Cardiac muscle cell (in vitro differentiated cells and primary cell): ENCODE measurements at regions not wholly inside any gene's neighbourhood (a gene's known extent, or its start where the extent isn't known, plus 50 kb on each side); places are given as distances from the start of the nearest gene placed in this dataset.
A peak's percentile ranks its signal among the peaks of the same experiment; 100 is the strongest.

ENCODE experiments used
- DNase-seq, 2 donors: peaks; one replicate each; pipeline versions ENCODE4 v3.0.0 to v3.0.0-alpha.2; 2010 to 2017; ENCODE audit warnings: low read depth in 1 of 2, low spot score in 1 of 2
- H3K27ac ChIP-seq: fragments of 200-600 bp; sonication (generic); 2 replicates; pipeline ENCODE4 v1.5.1; 2016
- H3K27me3 ChIP-seq: fragments of 200-600 bp; sonication (generic); 2 replicates; pipeline ENCODE4 v1.6.0; 2016; ENCODE audit warnings: control low read depth
- H3K36me3 ChIP-seq: fragments of 200-600 bp; sonication (generic); 2 replicates; pipeline ENCODE4 v1.5.1; 2016; ENCODE audit warnings: control low read depth
- H3K4me1 ChIP-seq: fragments of 200-600 bp; sonication (generic); 2 replicates; pipeline ENCODE4 v1.8.1; 2017; ENCODE audit warnings: low read depth, mild to moderate bottlenecking, mixed run types
- H3K4me3 ChIP-seq: fragments of 200-600 bp; sonication (generic); 2 replicates; pipeline ENCODE4 v1.5.1; 2016; ENCODE audit warnings: mild to moderate bottlenecking
- H3K9me3 ChIP-seq: fragments of 200-600 bp; sonication (generic); 2 replicates; pipeline ENCODE4 v1.5.1; 2017; ENCODE audit warnings: low read depth, mild to moderate bottlenecking, control low read depth
- CTCF ChIP-seq: IDR thresholded peaks from 2 replicates; pipeline ENCODE4 v1.5.1; 2012; ENCODE audit warnings: low read depth, mild to moderate bottlenecking, low read length

GRCh38 chr10:29135337-29135736 lies 153.5 kb upstream of the LYZL1 start:
- TF ChIP-seq CTCF, result no peak
- no peak for DNase-seq
- H3K36me3 ChIP-seq, result no peaks in the 10 kb centered on the region
- H3K4me3 ChIP-seq, result no peak overlapping the region
- no peak overlapping the region for H3K27ac ChIP-seq
- no peaks in the 10 kb centered on the region for H3K9me3 ChIP-seq
- peaks cover 20% of the 10 kb centered on the region for H3K4me1 ChIP-seq
- no peaks in the 10 kb centered on the region for H3K27me3 ChIP-seq

GRCh38 chr10:29136411-29136810 lies 152.5 kb upstream of the LYZL1 start:
- Histone ChIP-seq H3K4me3 (no peak overlapping the region), H3K4me1 (peaks cover 25% of the 10 kb centered on the region), H3K27me3 (no peaks in the 10 kb centered on the region), H3K27ac (no peak overlapping the region), H3K36me3 (no peaks in the 10 kb centered on the region), H3K9me3 (no peaks in the 10 kb centered on the region)
- peak in 1 of 2 donors; percentile 81 for DNase-seq
- no peak for TF ChIP-seq CTCF

- no peak for DNase-seq
- no peak for TF ChIP-seq CTCF
- Histone ChIP-seq H3K9me3 (no peaks in the 10 kb centered on the region), H3K4me3 (no peak overlapping the region), H3K27ac (no peak overlapping the region), H3K4me1 (peaks cover 37% of the 10 kb centered on the region), H3K27me3 (no peaks in the 10 kb centered on the region), H3K36me3 (no peaks in the 10 kb centered on the region)
These were observed 148.7 kb upstream of the LYZL1 start for GRCh38 chr10:29140151-29140550.

- H3K9me3 ChIP-seq, result no peaks in the 10 kb centered on the region
- H3K4me1 ChIP-seq, result peaks cover 33% of the 10 kb centered on the region
- H3K27me3 ChIP-seq, result no peaks in the 10 kb centered on the region
- H3K4me3 ChIP-seq, result no peak overlapping the region
- DNase-seq, result peak in 1 of 2 donors; percentile 87
- peak overlapping the region; percentile 50 for H3K27ac ChIP-seq
- H3K36me3 ChIP-seq, result no peaks in the 10 kb centered on the region
- TF ChIP-seq CTCF, result no peak
These were observed 147.9 kb upstream of the LYZL1 start for GRCh38 chr10:29140991-29141390.

- TF ChIP-seq CTCF, result no peak
- Histone ChIP-seq H3K4me1 (peaks cover 33% of the 10 kb centered on the region), H3K9me3 (no peaks in the 10 kb centered on the region), H3K27me3 (no peaks in the 10 kb centered on the region), H3K36me3 (no peaks in the 10 kb centered on the region), H3K4me3 (no peak overlapping the region), H3K27ac (peak overlapping the region; percentile 50)
- DNase-seq, result peak in 1 of 2 donors; percentile 56
These were observed 147.1 kb upstream of the LYZL1 start for GRCh38 chr10:29141761-29142160.
